NB4 (cell line): ENCODE measurements at regions not wholly inside any gene's neighbourhood (a gene's known extent, or its start where the extent isn't known, plus 50 kb on each side); places are given as distances from the start of the nearest gene placed in this dataset.
"Not testable (repeated sequence)": the region's sequence is repeated elsewhere in the genome, so short reads cannot be mapped to it uniquely, and the experiment has no call there.

Experiments used
- DNase-seq: peaks from one replicate; pipeline ENCODE4 v3.0.0; 2010; ENCODE audit warnings: low read depth
- H3K4me3 ChIP-seq: one replicate; pipeline ENCODE4 v1.5.1; 2011; ENCODE audit warnings: mild to moderate bottlenecking, low read depth, low read length, moderate library complexity
- MYC ChIP-seq: IDR thresholded peaks from 2 replicates; pipeline ENCODE4 v1.6.1; 2011; ENCODE audit warnings: low read depth, low read length
- POLR2A ChIP-seq: IDR thresholded peaks from 2 replicates; pipeline ENCODE4 v1.6.1; 2011; ENCODE audit warnings: mild to moderate bottlenecking; ENCODE audit not compliant: insufficient read length; ENCODE audit errors: extremely low read depth
- TF ChIP-seq, protein P1 (sequence below): IDR thresholded peaks from 2 replicates; pipeline ENCODE4 v1.6.1; 2011; ENCODE audit warnings: low read depth, low read length
- TF ChIP-seq, protein P2 (sequence below): IDR thresholded peaks from one replicate; pipeline ENCODE4 v1.5.1; 2012; ENCODE audit warnings: low read depth, low read length

DNA sequence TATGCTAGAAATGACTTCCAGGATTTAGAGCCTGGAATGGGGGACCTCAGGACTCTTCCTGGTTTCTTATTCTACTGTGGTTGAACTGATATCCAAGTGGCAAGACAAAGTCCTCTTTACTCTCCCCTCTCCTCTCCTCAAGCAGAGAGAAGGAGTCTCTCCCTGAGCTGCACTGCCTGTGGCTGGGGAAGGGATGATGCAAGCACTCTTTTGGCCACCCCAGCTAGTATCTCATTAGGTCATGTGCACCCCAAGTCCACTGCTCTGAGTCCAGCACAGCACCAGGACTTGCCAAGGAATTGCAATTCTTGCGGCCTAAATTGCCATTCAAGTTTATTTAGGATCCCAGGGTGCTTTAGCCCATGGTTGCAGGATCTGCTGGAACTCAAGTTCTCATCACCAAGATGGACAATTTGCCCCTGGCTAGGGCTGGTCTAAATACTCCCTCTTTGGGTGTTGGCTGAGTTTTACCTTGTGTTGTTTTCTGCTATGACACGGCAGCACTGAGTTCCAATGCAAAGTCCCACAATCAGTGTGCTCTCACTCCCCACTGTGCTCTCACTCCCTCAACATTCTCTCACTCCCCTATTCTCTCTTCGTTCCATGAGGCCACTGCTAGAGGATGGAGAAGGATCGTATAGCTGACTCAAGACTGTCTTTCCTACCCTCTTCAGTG, 172.2 kb downstream of the TM2D1 start:
- TF ChIP-seq MYC (no peak), POLR2A (no peak)
- TF ChIP-seq, protein P1, sequence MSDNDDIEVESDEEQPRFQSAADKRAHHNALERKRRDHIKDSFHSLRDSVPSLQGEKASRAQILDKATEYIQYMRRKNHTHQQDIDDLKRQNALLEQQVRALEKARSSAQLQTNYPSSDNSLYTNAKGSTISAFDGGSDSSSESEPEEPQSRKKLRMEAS: no peak
- TF ChIP-seq, protein P2, sequence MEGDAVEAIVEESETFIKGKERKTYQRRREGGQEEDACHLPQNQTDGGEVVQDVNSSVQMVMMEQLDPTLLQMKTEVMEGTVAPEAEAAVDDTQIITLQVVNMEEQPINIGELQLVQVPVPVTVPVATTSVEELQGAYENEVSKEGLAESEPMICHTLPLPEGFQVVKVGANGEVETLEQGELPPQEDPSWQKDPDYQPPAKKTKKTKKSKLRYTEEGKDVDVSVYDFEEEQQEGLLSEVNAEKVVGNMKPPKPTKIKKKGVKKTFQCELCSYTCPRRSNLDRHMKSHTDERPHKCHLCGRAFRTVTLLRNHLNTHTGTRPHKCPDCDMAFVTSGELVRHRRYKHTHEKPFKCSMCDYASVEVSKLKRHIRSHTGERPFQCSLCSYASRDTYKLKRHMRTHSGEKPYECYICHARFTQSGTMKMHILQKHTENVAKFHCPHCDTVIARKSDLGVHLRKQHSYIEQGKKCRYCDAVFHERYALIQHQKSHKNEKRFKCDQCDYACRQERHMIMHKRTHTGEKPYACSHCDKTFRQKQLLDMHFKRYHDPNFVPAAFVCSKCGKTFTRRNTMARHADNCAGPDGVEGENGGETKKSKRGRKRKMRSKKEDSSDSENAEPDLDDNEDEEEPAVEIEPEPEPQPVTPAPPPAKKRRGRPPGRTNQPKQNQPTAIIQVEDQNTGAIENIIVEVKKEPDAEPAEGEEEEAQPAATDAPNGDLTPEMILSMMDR: no peak
- no peak overlapping the region for H3K4me3 ChIP-seq
- DNase-seq: no peak

DNA sequence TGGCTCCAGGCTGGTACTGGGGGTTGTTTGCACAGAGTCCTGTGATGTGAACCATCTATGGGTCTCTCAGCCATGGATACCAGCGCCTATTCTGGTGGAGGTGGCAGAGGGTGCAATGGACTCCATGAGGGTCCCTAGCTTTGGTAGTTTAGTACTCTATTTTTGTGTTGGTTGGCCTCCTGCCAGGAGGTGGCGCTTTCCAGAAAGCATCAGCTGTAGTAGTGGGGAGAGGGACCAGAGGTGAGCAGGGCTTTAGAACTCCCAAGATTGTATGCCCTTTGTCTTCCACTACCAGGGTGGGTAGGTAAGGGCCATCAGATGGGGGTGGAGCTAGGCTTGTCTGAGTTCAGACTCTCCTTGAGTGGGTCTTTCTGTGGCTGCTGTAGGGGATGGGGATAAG, 177.6 kb downstream of the TM2D1 start:
- TF ChIP-seq, protein P2: peak; percentile 24
- H3K4me3 ChIP-seq: not testable (repeated sequence)
- DNase-seq: peak; percentile 2

DNA sequence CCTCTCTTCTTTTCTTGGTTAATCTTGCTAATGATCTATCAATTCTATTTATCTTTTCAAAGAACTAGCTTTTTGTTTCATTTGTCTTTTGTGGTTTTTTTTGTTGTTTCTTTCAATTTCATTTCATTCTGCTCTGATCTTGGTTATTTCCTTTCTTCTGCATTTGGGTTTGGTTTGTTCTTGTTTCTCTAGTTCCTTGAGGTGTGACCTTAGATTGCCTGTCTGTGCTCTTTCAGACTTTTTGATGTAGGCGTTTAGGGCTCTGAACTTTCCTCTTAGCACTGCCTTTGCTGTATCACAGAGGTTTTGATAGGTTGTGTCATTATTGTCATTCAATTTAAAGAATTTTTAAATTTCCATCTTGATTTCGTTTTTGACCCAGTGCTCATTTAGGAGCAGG, 180.1 kb downstream of the TM2D1 start:
- not testable (repeated sequence) for DNase-seq, H3K4me3 ChIP-seq

DNA sequence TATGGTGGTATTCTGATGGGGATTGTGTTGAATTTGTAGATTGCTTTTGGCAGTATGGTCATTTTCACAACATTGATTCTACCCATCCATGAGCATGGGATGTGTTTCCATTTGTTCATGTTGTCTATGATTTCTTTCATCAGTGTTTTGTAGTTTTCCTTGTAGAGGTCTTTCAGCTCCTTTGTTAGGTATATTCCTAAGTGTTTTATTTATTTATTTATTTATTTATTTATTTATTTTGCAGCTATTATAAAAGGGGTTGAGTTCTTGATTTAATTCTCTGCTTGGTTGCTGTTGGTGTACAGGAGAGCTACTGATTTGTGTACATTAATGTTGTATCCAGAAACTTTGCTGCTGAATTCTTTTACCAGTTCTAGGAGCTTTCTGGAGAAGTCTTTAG, 181.4 kb downstream of the TM2D1 start:
- DNase-seq, H3K4me3 ChIP-seq: not testable (repeated sequence)

DNA sequence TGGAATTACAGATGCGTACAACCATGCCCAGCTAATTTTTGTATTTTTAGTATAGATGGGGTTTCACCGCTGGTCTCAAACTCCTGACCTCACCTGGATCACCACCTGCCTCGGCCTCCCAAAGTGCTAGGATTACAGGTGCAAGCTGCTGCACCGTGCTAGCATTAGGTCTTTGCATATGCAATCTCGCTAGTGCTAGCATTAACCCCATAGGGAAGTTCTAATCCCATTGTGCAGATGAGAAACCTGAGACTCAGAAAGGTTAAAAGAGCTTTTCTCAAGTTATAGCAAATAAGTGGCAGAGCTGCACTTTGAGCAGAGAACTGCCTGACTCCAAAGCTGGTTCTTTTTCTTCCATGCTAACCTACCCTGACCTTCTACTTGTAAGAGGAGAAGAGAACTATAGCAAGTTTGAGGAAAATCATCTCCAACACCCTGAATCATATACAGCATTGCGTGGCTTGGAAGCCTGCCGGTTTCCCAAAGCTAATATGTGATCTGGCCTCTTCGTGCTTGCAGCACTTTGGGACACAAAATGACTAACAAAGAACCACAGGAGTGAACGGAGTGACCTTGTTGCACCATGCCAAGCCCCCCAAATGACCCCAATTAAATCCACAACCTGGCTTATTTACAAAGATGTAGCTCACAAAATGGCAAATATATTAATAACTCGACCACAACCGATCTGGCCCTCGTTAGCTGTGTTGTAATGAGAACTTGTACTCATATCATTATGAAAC, 185.1 kb downstream of the TM2D1 start:
- no peak for DNase-seq
- no peak overlapping the region for H3K4me3 ChIP-seq

DNA sequence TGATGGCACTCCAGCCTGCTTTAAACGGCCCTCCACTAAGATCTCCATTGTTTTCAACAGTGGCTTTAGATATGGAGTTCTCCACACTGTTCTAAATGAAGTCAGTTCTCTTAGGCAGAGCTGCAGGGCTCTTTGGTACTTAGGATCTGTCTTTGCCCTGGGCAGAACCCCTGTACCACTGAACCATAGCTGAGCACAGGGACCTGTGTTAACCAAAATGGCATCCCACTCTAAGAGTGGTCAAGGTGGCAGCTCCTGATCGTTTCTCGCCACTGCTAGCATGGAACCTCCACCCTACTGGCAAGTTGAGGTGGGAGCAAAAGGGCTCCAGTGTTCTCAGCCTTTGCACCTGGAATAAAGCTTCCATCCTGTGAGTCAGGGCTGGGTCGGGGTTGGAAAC, 186.7 kb downstream of the TM2D1 start:
- H3K4me3 ChIP-seq: no peak overlapping the region
- TF ChIP-seq, protein P2: no peak
- no peak for DNase-seq

More for the DNA sequence above, 185.1 kb downstream of the TM2D1 start:
- TF ChIP-seq, protein P1: no peak
- TF ChIP-seq MYC: no peak
- TF ChIP-seq, protein P2: no peak

DNA sequence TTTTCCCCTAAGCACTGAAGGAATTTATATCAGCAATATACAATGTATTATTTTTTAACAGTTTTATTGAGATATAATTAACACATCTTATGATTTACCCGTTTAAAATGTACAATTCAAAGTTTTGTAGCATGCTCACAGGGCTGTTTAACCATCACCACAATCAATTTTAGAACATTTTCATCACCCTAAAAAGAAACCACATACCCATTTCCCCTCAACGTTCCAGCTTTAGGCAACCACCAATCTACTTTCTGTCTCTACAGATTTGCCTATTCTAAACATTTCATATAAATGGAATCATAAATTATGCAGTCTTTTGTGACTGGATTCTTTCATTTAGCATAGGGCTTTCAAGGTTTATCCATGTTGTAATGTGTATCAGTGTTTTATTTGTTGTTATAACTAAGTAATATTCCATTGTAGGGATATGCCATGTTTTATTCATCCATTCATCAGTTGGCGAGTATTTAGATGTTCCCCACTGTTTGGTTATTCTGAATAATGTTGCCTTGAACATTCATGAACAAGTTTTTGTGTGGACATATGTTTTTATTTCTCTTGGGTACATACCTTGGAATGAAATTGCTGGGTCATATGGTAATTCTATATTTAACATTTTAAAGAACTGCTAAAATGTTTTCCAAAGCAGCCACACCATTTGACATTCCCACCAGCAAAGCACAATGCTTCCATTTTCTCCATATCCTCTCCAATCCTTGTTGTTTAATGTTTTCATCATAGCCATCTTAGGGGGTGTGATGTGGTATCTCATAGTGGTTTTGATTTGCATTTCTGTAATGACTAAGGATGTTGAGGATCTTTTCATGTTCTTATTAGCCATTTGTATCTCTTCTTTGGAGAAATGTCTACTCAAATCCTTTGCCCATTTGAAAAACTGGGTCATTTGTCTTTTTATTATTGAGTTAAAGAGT, 188.5 kb downstream of the TM2D1 start:
- TF ChIP-seq, protein P1: no peak
- TF ChIP-seq, protein P2: no peak
- TF ChIP-seq POLR2A: no peak
- TF ChIP-seq MYC: no peak
- no peak overlapping the region for H3K4me3 ChIP-seq
- DNase-seq: no peak
